Astrocyte (in vitro differentiated cells and primary cell): ENCODE measurements at regions not wholly inside any gene's neighbourhood (a gene's known extent, or its start where the extent isn't known, plus 50 kb on each side); places are given as distances from the start of the nearest gene placed in this dataset.

Experiments
- DNase-seq: peaks from one replicate; pipeline ENCODE4 v3.0.0-alpha.2; 2010; ENCODE audit warnings: low read depth
- FAIRE-seq: peaks from 2 replicates; lab custom pipeline; 2011; peaks lifted over from hg19 to GRCh38; lab: Jason Lieb, UNC
- H2AFZ ChIP-seq: 2 replicates; pipeline ENCODE4 v1.6.0; 2012; ENCODE audit warnings: low read depth, low read length, inconsistent platforms
- H3K27ac ChIP-seq: 2 replicates; pipeline ENCODE4 v1.5.1; 2011; ENCODE audit warnings: low read depth, low read length, inconsistent platforms
- H3K27me3 ChIP-seq: 2 replicates; pipeline ENCODE4 v1.6.0; 2011; ENCODE audit warnings: low read length, inconsistent platforms; ENCODE audit not compliant: insufficient read depth
- H3K36me3 ChIP-seq: 2 replicates; pipeline ENCODE4 v1.5.1; 2011; ENCODE audit warnings: low read length, inconsistent platforms; ENCODE audit not compliant: insufficient read depth
- H3K4me1 ChIP-seq: 2 replicates; pipeline ENCODE4 v1.5.1; 2011; ENCODE audit warnings: low read length, inconsistent platforms; ENCODE audit not compliant: insufficient read depth
- H3K4me2 ChIP-seq: 2 replicates; pipeline ENCODE4 v1.6.0; 2012; ENCODE audit warnings: low read length, inconsistent platforms
- H3K4me3 ChIP-seq: 2 replicates; pipeline ENCODE4 v1.5.1; 2011; ENCODE audit warnings: low read depth, mild to moderate bottlenecking, low read length, inconsistent platforms; ENCODE audit not compliant: insufficient read depth
- H3K79me2 ChIP-seq: 2 replicates; pipeline ENCODE4 v1.6.0; 2012; ENCODE audit warnings: mild to moderate bottlenecking, low read length, inconsistent platforms; ENCODE audit not compliant: insufficient read depth
- H3K9ac ChIP-seq: 2 replicates; pipeline ENCODE4 v1.6.0; 2012; ENCODE audit warnings: mild to moderate bottlenecking, low read length, inconsistent platforms
- H3K9me3 ChIP-seq: 2 replicates; pipeline ENCODE4 v1.5.1; 2012; ENCODE audit warnings: low read depth, mild to moderate bottlenecking, low read length, inconsistent platforms; ENCODE audit not compliant: insufficient read depth
- H4K20me1 ChIP-seq: 2 replicates; pipeline ENCODE4 v1.6.0; 2012; ENCODE audit warnings: low read length, inconsistent platforms; ENCODE audit not compliant: insufficient read depth
- H3K27ac Mint-ChIP-seq: one replicate; pipeline ENCODE4 v1.8.0; 2021; ENCODE audit warnings: mild to moderate bottlenecking, mixed read lengths; ENCODE audit not compliant: unreplicated experiment
- H3K27me3 Mint-ChIP-seq: one replicate; pipeline ENCODE4 v1.8.0; 2021; ENCODE audit warnings: low read depth, mixed read lengths; ENCODE audit not compliant: unreplicated experiment
- H3K36me3 Mint-ChIP-seq: one replicate; pipeline ENCODE4 v1.8.0; 2021; ENCODE audit warnings: low read depth, mixed read lengths; ENCODE audit not compliant: unreplicated experiment
- H3K4me1 Mint-ChIP-seq: one replicate; pipeline ENCODE4 v1.8.0; 2021; ENCODE audit warnings: low read depth, mixed read lengths; ENCODE audit not compliant: unreplicated experiment
- H3K4me3 Mint-ChIP-seq: one replicate; pipeline ENCODE4 v1.8.0; 2021; ENCODE audit warnings: mild to moderate bottlenecking, moderate library complexity, mixed read lengths; ENCODE audit not compliant: unreplicated experiment
- H3K9me3 Mint-ChIP-seq: one replicate; pipeline ENCODE4 v1.8.0; 2021; ENCODE audit warnings: mild to moderate bottlenecking, mixed read lengths; ENCODE audit not compliant: unreplicated experiment
- CTCF ChIP-seq: IDR thresholded peaks from 2 replicates; pipeline ENCODE4 v1.5.1; 2011; ENCODE audit warnings: low read depth, mild to moderate bottlenecking, inconsistent platforms, low read length, moderate library complexity; ENCODE audit not compliant: insufficient read depth
- EZH2 ChIP-seq: IDR thresholded peaks from 2 replicates; pipeline ENCODE4 v1.6.1; 2012; ENCODE audit warnings: mild to moderate bottlenecking, low read length, inconsistent platforms; ENCODE audit not compliant: insufficient read depth

- no peak for FAIRE-seq
- H3K4me2 ChIP-seq, result no peak overlapping the region
- H3K9me3 Mint-ChIP-seq, result peaks cover 5% of the 10 kb centered on the region
- H3K27ac Mint-ChIP-seq, result no peak overlapping the region
- no peak overlapping the region for H3K9ac ChIP-seq
- no peak overlapping the region for H3K4me3 ChIP-seq
- peaks cover 8% of the 10 kb centered on the region for H3K4me1 ChIP-seq
- no peak overlapping the region for H3K4me3 Mint-ChIP-seq
- H3K27me3 ChIP-seq, result no peaks in the 10 kb centered on the region
- no peaks in the 10 kb centered on the region for H3K27me3 Mint-ChIP-seq
- no peak overlapping the region for H2AFZ ChIP-seq
- H3K36me3 Mint-ChIP-seq, result no peaks in the 10 kb centered on the region
- DNase-seq, result no peak
- H3K4me1 Mint-ChIP-seq, result no peaks in the 10 kb centered on the region
- no peaks in the 10 kb centered on the region for H3K36me3 ChIP-seq
- no peak overlapping the region for H3K27ac ChIP-seq
- no peaks in the 10 kb centered on the region for H3K79me2 ChIP-seq
- no peaks in the 10 kb centered on the region for H4K20me1 ChIP-seq
- H3K9me3 ChIP-seq, result no peaks in the 10 kb centered on the region
- TF ChIP-seq CTCF (no peak), EZH2 (no peak)
These were observed 234.7 kb downstream of the NR2F1-AS1 start for GRCh38 chr5:93346301-93346700.

- Mint-ChIP-seq H3K4me1 (no peaks in the 10 kb centered on the region), H3K27ac (no peak overlapping the region), H3K9me3 (peaks cover 6% of the 10 kb centered on the region), H3K36me3 (no peaks in the 10 kb centered on the region), H3K4me3 (no peak overlapping the region), H3K27me3 (peaks cover 2% of the 10 kb centered on the region)
- no peak for FAIRE-seq
- Histone ChIP-seq H3K4me1 (no peaks in the 10 kb centered on the region), H3K9ac (no peak overlapping the region), H3K36me3 (no peaks in the 10 kb centered on the region), H2AFZ (no peak overlapping the region), H3K79me2 (no peaks in the 10 kb centered on the region), H3K27me3 (no peaks in the 10 kb centered on the region), H3K27ac (no peak overlapping the region), H3K4me3 (no peak overlapping the region), H4K20me1 (no peaks in the 10 kb centered on the region), H3K9me3 (no peaks in the 10 kb centered on the region), H3K4me2 (no peak overlapping the region)
- TF ChIP-seq CTCF, result no peak
- no peak for TF ChIP-seq EZH2
- no peak for DNase-seq
These were observed 237.4 kb downstream of the NR2F1-AS1 start for GRCh38 chr5:93343570-93343969.

- Histone ChIP-seq H2AFZ (no peak overlapping the region), H3K27ac (no peak overlapping the region), H3K79me2 (no peaks in the 10 kb centered on the region), H3K9ac (no peak overlapping the region), H3K4me2 (no peak overlapping the region), H3K9me3 (no peaks in the 10 kb centered on the region), H4K20me1 (no peaks in the 10 kb centered on the region), H3K4me3 (no peak overlapping the region), H3K36me3 (no peaks in the 10 kb centered on the region), H3K27me3 (no peaks in the 10 kb centered on the region), H3K4me1 (no peaks in the 10 kb centered on the region)
- Mint-ChIP-seq H3K27ac (no peak overlapping the region), H3K4me1 (no peaks in the 10 kb centered on the region), H3K4me3 (no peak overlapping the region), H3K27me3 (peaks cover 2% of the 10 kb centered on the region), H3K9me3 (peaks cover 6% of the 10 kb centered on the region), H3K36me3 (no peaks in the 10 kb centered on the region)
- FAIRE-seq (no peak), DNase-seq (no peak)
- no peak for TF ChIP-seq EZH2
- TF ChIP-seq CTCF, result no peak
These were observed 238.4 kb downstream of the NR2F1-AS1 start for GRCh38 chr5:93342563-93343061.
